Fibroblast of villous mesenchyme (primary cell): ENCODE measurements at regions not wholly inside any gene's neighbourhood (a gene's known extent, or its start where the extent isn't known, plus 50 kb on each side); places are given as distances from the start of the nearest gene placed in this dataset.
A peak's percentile ranks its signal among the peaks of the same experiment; 100 is the strongest.

ENCODE experiments used
- DNase-seq: peaks from one replicate; pipeline ENCODE4 v3.0.0-alpha.2; 2010; ENCODE audit warnings: low read depth
- H3K4me3 ChIP-seq: 2 replicates; pipeline ENCODE4 v1.5.1; 2011; ENCODE audit warnings: low read depth, mild to moderate bottlenecking, low read length
- CTCF ChIP-seq: IDR thresholded peaks from 2 replicates; pipeline ENCODE4 v1.5.1; 2012; ENCODE audit warnings: low read depth, mild to moderate bottlenecking, low read length; ENCODE audit not compliant: insufficient read depth

- DNase-seq = no peak
- TF ChIP-seq CTCF = no peak
- H3K4me3 ChIP-seq = no peak overlapping the region
Observed at GRCh38 chr5:173473288-173473687, 143.2 kb downstream of the BOD1 start.

GRCh38 chr5:173472784-173473278 is 143.6 kb downstream of the BOD1 start:
- no peak overlapping the region for H3K4me3 ChIP-seq
- TF ChIP-seq CTCF = no peak
- peak; percentile 57 for DNase-seq

GRCh38 chr5:173472164-173472563 is 143.9 kb upstream of the STC2 start:
- DNase-seq = peak; percentile 93
- no peak for TF ChIP-seq CTCF
- no peak overlapping the region for H3K4me3 ChIP-seq

- DNase-seq = no peak
- TF ChIP-seq CTCF = no peak
- H3K4me3 ChIP-seq = no peak overlapping the region
Observed at GRCh38 chr5:173468821-173469251, 140.6 kb upstream of the STC2 start.

GRCh38 chr5:173466227-173466626 is 138.0 kb upstream of the STC2 start:
- no peak for TF ChIP-seq CTCF
- no peak overlapping the region for H3K4me3 ChIP-seq
- DNase-seq = no peak

- H3K4me3 ChIP-seq = no peak overlapping the region
- no peak for DNase-seq
- no peak for TF ChIP-seq CTCF
Observed at GRCh38 chr5:173464813-173465212, 136.6 kb upstream of the STC2 start.

GRCh38 chr5:173463207-173463606 is 135.0 kb upstream of the STC2 start:
- no peak overlapping the region for H3K4me3 ChIP-seq
- TF ChIP-seq CTCF = no peak
- DNase-seq = no peak
